Cardiac muscle cell (in vitro differentiated cells and primary cell): ENCODE measurements at regions not wholly inside any gene's neighbourhood (a gene's known extent, or its start where the extent isn't known, plus 50 kb on each side); places are given as distances from the start of the nearest gene placed in this dataset.
A peak's percentile ranks its signal among the peaks of the same experiment; 100 is the strongest.

Experiments
- DNase-seq, 2 donors: peaks; one replicate each; pipeline versions ENCODE4 v3.0.0 to v3.0.0-alpha.2; 2010 to 2017; ENCODE audit warnings: low read depth in 1 of 2, low spot score in 1 of 2
- H3K27ac ChIP-seq: fragments of 200-600 bp; sonication (generic); 2 replicates; pipeline ENCODE4 v1.5.1; 2016
- H3K27me3 ChIP-seq: fragments of 200-600 bp; sonication (generic); 2 replicates; pipeline ENCODE4 v1.6.0; 2016; ENCODE audit warnings: control low read depth
- H3K36me3 ChIP-seq: fragments of 200-600 bp; sonication (generic); 2 replicates; pipeline ENCODE4 v1.5.1; 2016; ENCODE audit warnings: control low read depth
- H3K4me1 ChIP-seq: fragments of 200-600 bp; sonication (generic); 2 replicates; pipeline ENCODE4 v1.8.1; 2017; ENCODE audit warnings: low read depth, mild to moderate bottlenecking, mixed run types
- H3K4me3 ChIP-seq: fragments of 200-600 bp; sonication (generic); 2 replicates; pipeline ENCODE4 v1.5.1; 2016; ENCODE audit warnings: mild to moderate bottlenecking
- H3K9me3 ChIP-seq: fragments of 200-600 bp; sonication (generic); 2 replicates; pipeline ENCODE4 v1.5.1; 2017; ENCODE audit warnings: low read depth, mild to moderate bottlenecking, control low read depth
- TF ChIP-seq, protein P1 (sequence below): IDR thresholded peaks from 2 replicates; pipeline ENCODE4 v1.5.1; 2012; ENCODE audit warnings: low read depth, mild to moderate bottlenecking, low read length

DNA sequence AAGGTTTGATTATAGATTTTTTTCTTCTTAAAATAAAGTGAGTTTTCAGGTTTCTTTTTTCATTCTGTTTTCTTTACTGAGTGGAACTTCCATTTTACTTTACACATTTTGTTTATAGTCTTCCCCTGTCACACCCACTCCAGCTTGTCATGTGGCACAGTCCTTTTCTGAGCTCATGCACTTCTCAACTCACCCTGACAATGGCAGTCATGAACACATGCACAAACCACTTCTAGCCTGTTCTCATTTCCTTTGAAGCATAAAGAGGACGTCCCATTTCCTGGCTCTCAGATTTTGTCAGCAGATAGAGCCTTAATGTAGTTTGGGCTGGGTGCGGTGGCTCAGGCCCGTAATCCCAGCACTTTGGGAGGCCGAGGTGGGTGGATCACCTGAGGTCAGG lies 168.0 kb downstream of the AHSP start:
- H3K4me3 ChIP-seq, result no peak overlapping the region
- no peak for DNase-seq
- H3K4me1 ChIP-seq, result no peaks in the 10 kb centered on the region
- H3K27me3 ChIP-seq, result peaks cover 6% of the 10 kb centered on the region
- no peak overlapping the region for H3K27ac ChIP-seq
- no peaks in the 10 kb centered on the region for H3K9me3 ChIP-seq
- no peaks in the 10 kb centered on the region for H3K36me3 ChIP-seq
- TF ChIP-seq, protein P1, sequence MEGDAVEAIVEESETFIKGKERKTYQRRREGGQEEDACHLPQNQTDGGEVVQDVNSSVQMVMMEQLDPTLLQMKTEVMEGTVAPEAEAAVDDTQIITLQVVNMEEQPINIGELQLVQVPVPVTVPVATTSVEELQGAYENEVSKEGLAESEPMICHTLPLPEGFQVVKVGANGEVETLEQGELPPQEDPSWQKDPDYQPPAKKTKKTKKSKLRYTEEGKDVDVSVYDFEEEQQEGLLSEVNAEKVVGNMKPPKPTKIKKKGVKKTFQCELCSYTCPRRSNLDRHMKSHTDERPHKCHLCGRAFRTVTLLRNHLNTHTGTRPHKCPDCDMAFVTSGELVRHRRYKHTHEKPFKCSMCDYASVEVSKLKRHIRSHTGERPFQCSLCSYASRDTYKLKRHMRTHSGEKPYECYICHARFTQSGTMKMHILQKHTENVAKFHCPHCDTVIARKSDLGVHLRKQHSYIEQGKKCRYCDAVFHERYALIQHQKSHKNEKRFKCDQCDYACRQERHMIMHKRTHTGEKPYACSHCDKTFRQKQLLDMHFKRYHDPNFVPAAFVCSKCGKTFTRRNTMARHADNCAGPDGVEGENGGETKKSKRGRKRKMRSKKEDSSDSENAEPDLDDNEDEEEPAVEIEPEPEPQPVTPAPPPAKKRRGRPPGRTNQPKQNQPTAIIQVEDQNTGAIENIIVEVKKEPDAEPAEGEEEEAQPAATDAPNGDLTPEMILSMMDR, result no peak

GRCh38 chr16:31696968-31697743 lies 169.5 kb downstream of the AHSP start:
- TF ChIP-seq, protein P1, result peak; percentile 64
- no peaks in the 10 kb centered on the region for H3K36me3 ChIP-seq
- H3K27ac ChIP-seq, result no peak overlapping the region
- H3K4me3 ChIP-seq, result no peak overlapping the region
- peaks cover 5% of the 10 kb centered on the region for H3K4me1 ChIP-seq
- H3K9me3 ChIP-seq, result no peaks in the 10 kb centered on the region
- H3K27me3 ChIP-seq, result peaks cover 6% of the 10 kb centered on the region
- DNase-seq, result peak; percentile 34 to 59

GRCh38 chr16:31697744-31698125 lies 170.0 kb downstream of the AHSP start:
- Histone ChIP-seq H3K27ac (no peak overlapping the region), H3K4me3 (no peak overlapping the region), H3K4me1 (peaks cover 5% of the 10 kb centered on the region), H3K9me3 (no peaks in the 10 kb centered on the region), H3K36me3 (no peaks in the 10 kb centered on the region), H3K27me3 (peaks cover 6% of the 10 kb centered on the region)
- TF ChIP-seq, protein P1, result no peak
- no peak for DNase-seq

DNA sequence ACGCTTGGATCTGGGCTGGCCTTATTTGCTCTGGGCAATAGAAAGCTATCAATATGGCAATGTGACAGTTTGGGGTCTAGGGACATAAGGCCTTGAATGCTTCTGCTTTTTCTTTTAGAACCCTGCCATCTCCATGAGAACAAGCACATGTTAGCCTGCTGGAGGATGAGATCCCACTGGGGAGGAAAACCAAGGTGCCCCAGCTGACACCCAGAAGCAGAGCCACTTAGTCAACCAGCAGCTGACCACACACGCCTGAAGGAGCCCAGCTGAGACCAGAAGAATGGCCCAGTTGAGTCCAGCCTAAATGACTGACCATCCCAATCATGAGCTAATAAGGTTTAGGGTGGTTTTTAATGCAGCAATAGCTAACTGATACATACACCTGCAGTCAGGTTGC lies 171.2 kb downstream of the AHSP start:
- TF ChIP-seq, protein P1, result no peak
- H3K4me1 ChIP-seq, result peaks cover 5% of the 10 kb centered on the region
- H3K36me3 ChIP-seq, result peaks cover 3% of the 10 kb centered on the region
- DNase-seq, result no peak
- H3K27me3 ChIP-seq, result peaks cover 6% of the 10 kb centered on the region
- no peak overlapping the region for H3K27ac ChIP-seq
- no peak overlapping the region for H3K4me3 ChIP-seq
- no peaks in the 10 kb centered on the region for H3K9me3 ChIP-seq

DNA sequence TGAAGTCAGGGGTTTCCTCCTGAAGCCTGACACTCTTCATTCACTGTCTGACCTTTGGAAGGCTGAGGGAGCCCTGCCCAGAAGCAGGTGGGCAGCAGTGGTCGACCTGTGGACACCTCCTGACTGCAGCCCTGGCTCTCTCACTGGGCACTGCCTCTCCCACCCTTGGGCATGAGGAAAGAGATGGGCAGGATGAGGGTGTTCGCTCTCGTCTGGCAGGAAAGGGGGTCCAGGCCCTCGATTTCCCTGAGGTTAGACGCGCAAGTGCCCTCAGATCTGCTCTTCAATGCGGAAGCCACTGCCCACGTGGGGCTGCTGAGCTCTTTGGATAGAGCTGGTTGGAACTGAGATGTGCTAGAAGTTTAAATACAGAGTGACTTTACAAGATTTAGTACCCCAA lies 171.9 kb downstream of the AHSP start:
- Histone ChIP-seq H3K9me3 (no peaks in the 10 kb centered on the region), H3K27me3 (peaks cover 6% of the 10 kb centered on the region), H3K4me1 (peaks cover 5% of the 10 kb centered on the region), H3K27ac (no peak overlapping the region), H3K36me3 (peaks cover 10% of the 10 kb centered on the region), H3K4me3 (no peak overlapping the region)
- DNase-seq, result no peak
- TF ChIP-seq, protein P1, result no peak

GRCh38 chr16:31700200-31700529 lies 172.5 kb downstream of the AHSP start:
- TF ChIP-seq, protein P1, result no peak
- Histone ChIP-seq H3K9me3 (no peaks in the 10 kb centered on the region), H3K4me1 (peaks cover 5% of the 10 kb centered on the region), H3K27ac (no peak overlapping the region), H3K4me3 (peak overlapping the region; percentile 75), H3K27me3 (peaks cover 6% of the 10 kb centered on the region), H3K36me3 (peaks cover 15% of the 10 kb centered on the region)
- no peak for DNase-seq
